Suppressor macrophage (primary cell): ENCODE measurements at regions not wholly inside any gene's neighbourhood (a gene's known extent, or its start where the extent isn't known, plus 50 kb on each side); places are given as distances from the start of the nearest gene placed in this dataset.
"Not testable (repeated sequence)": the region's sequence is repeated elsewhere in the genome, so short reads cannot be mapped to it uniquely, and the experiment has no call there.

Experiments
- DNase-seq, 4 experiments: peaks; one replicate each; pipeline ENCODE4 v3.0.0-alpha.2; 2020 to 2022

DNA sequence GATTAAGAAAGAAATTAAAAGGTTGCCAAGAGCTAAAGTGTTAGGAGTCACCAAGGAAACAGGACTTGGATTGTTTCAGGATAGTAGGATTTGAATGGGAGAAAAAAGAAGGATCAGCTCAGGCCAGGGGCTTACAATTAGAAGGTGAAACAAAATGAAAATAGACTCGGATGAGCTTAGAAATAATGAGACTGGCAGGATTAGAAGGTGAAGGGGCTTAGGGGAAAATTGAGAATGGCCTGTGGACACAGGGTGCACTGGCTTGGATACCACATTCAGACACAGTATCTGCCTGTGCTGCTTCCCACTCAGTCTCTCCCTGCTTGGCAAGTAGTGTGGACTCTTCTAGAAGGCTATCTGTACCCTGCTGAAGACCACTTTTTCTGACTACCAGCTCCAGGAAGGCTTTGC lies 206.1 kb upstream of the ATP10A start:
- no peak for DNase-seq

DNA sequence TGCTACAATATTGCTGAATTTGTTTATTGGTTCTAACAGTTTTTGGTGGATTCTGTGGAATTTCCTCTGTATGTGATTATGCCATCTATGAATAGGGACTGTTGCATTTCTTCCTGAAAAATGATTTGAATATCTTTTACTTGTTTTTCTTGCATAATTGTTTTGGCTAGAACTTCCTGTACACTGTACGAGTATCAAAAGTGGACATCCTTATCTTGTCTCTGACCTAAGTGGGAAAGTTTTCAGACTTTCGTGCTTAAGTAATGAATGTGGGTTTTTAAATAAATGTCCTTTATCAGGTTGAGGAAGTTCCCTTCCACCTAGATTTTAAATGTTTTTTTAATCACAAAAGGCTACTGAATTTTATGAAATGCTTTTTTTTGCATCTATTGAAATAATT lies 203.8 kb upstream of the ATP10A start:
- no peak for DNase-seq

DNA sequence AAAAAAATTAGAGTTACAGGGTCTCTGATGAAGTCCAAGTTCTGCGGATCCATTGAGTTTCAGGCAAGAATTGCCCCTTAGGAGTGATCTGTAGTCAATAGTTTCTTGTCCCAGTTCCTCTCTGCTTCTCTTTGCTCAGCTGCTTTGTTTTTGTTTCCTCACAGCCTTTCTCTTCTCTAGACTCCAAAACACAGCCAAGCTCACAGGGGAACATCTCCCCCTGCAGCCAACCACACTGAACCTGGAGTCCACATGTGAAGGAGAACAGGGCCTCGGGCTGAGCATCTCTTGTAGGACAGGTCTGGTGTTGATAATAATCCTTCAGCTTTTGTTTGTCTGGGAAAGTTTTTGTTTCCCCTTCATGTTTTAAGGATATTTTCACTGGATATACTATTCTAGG lies 202.6 kb upstream of the ATP10A start:
- DNase-seq, result no peak

DNA sequence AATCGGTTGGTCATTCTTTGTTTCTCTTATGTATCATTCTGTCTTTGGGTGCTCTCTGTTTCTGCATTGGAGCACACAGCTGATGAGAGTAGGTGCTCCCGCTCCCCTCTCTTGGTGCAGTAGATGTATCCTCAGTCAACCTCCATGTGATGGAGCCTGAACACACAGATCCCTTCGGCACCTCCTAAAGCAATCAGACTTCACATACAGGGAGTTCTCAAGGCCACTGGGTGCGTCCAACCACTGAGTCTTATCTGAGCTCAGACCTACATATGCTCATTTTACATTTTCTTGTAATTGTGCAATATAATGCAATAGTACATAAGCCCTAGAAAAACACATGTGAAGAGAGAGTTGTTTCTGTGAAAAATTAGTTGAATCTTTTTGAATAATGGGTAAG lies 198.1 kb upstream of the ATP10A start:
- DNase-seq, result no peak

DNA sequence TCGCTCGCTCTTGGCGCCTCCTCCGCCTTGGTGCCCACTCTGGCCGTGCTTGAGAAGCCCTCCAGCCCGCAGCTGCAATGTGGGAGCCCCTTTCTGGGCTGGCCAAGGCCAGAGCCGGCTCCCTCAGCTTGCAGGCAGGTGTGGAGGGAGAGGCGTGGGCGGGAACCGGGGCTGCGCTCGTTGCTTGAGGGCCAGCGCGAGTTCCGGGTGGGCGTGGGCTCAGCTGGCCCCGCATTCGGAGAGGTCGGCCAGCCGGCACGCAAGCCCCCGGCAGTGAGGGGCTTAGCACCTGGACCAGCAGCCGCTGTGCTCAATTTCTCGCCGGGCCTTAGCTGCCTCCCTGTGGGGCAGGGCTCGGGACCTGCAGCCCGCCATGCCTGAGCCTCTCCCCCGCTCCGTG lies 193.6 kb upstream of the ATP10A start:
- not testable (repeated sequence) for DNase-seq

DNA sequence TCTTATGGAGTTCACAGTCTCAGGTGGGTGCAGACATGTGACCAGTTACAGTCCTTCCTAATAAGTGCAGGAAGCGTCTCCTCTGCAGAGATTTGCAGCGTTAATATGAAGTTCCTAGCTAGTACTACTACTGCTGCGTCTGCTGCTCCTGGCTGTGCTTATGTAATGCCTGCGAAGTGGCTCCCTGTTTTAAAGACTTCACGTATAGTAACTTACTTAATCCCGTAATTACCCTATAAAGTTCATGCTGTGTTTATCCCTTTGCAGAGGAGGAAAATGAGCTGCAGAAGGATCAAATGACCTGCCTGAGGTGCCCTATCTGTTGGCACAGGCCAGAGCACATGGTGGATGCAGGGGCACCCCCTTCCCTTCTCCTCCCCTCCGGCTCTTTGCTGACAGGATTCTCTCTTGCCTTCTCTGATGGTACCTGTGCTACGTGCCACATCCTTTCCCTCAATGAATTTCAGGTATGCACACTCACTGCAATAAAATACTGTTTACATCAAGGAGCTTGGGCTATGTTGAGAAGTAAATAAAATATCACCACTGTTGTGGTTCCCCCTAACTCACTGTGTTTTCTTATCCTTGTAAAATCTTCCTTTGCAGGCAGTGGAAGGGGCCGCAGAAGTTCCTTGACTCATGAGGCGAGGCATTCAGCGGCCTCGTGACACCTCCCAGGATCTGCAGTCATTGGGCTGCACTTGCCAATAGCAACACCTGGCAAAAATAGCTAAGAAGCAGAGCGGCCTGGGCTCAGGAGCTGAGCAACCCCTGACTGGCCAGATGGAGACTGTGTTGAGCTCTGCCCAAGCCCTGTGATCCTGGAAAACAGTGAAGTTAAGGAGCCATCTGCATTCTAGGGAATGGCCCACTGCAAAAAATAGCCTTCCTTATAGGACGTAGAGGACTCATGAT lies 188.9 kb upstream of the ATP10A start:
- DNase-seq, result no peak

DNA sequence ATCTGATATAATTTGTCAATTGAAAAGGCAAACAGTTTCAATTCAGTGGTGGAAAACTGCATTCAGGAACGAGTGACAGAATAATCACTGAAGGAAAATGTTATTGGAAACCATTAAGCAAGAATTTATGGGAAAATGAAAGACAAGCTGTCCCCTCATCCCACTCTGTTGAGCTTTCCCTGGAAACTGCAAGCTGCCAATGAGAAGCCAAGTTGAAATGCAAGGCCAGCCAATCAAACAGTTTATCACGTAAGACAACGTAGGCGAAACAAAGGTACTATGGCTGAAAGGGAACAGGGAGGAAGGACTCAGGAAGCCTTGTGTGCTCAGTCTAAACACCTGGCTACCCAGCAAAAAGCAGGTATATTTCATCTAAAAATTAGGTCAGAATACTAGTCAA lies 187.9 kb upstream of the ATP10A start:
- DNase-seq, result no peak

DNA sequence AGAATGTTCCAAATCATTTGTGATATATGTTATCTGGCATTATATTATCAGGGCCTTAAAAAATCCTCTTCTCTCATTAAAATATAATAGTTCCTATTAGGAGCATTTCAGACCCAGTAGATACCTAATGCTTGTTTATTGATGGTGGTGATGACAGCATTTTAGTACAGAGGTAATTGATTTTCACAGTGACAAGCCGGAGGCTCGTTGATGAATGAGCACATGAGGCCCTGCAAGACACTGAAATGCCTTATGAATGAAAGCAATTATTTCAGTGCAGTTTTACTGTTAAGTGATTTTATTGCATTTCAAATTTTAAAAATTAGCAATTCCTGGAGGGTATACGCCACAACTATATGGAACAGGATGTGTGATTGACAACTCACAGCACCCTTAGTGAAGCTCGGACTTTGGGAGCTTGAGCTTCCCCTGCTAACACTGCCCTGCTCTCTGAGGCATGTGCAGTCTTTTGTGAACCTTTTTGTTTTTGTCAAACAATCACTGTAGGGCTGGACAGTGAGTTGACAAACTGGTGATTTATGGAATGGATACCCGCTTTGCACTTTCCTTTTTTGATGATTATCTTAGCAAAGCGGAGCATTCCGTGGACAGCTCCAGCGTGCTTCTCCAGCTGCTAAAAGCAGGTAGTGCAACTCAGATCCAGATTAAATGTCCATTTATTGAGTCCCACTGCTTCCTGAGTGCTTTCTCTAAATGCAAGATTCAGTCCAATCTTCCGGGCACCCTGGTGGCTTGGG lies 187.0 kb upstream of the ATP10A start:
- no peak for DNase-seq

DNA sequence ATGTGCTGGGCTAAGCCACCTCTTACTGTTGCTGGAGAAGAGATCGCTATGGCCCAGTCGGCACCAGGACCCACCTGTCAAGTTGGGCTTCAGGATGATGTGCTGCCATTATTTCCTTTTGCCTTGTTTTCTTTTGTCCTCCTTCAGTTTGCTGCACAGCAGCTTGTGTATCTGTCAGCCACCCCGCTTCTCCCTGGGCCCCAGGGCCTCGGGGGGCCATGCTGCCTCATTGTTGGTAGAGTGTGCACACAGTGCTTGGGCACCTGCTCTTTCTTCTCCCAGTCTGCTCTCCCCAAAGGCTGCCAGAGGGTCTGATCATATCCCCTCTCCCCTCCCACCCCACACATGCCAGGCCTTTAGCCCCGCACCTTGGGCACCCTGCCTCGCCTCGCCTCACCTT lies 185.5 kb upstream of the ATP10A start:
- DNase-seq, result no peak

DNA sequence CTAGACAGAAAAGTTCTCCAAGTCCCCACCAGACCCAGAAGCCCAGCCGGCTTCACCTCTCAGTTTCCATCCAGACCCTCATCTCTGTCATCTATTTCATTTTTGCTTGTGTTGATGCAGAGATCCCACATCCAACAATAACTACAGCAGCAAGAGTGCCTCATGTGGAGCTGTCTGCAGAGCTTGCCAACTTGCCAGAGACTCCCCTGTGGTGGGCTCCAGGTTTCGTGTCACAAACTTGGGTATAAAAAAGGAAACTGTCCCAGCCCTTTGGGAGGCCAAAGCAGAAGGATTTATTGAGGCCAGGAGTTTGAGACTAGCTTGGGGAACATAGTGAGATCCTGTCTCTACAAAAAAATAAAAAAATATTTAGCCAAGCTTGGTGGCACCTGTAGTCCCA lies 182.4 kb upstream of the ATP10A start:
- DNase-seq, result no peak

DNA sequence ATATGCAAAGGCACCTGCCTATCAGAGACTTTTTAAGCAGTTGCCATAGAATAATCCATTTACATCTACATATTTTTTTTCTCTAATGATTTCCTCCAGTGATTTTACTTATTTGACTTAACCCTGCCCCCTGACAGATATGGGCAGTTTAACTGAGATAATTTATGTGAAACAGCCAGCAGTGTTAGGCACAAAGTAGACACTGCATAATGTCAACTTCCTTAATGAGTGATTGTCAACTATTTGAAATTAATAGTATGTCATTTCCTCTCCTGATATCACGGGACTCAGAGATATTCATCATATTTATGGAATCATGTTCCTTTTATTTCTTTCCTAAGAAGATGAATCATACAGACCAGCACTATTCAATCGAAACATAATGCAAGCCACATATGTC lies 179.9 kb upstream of the ATP10A start:
- DNase-seq, result peak in 2 of 4 experiments; percentile 7 to 12

DNA sequence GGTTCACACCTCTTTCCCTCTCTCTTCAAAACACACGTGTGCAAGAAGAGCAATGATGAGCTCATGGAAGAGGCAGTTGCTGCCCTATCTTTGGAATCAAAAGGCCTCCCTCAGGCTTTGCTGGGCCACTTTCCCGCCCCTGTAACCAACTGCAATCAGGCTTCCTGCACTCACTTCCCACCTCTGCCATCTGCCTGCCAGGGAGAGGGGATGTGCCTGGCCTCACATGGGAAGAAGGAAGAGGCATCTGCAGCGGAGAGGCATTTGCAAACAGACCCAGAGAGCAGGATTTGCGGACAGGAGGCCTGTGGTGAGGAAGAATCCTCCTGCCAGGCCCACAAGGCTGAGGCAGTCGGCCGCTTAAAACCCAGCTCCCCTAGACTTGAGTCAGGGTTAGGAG lies 175.6 kb upstream of the ATP10A start:
- no peak for DNase-seq

DNA sequence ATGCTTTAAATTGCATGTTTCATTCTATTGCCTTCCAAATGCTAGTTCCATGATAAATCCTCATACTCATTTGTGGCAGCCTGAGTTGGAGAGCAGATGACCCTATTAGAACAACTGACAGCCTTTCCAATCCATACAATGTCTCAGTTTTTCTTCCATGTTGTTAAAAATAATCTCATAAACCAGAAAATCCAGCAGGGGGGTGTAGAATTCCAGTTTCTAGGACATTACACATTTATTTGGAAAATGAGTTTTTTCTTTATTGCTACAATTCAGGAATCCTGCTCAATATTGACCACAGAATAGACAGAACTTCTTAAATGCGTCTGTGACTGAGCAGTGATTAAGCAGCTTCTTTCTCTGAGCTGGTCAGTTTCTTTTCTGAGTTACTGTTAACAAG lies 174.2 kb upstream of the ATP10A start:
- DNase-seq, result no peak

DNA sequence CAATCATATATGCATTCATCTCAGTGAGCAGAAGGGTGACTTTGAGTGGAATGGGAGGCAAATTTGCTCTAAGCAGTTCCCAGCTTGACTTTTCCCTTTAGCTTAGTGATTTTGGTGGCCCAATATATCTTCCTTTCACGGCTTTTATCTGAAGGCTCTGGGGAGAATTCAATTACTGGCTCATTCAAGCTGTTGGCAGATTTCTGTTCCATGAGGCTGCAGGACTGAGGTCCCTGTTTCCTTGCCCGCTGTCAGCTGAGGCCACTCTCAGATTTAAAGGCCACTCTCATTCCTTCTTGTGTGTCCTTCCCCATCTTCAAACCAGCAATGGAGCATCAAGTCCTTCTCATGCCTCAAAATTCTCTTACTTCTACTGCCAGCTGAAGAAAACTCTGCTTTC lies 170.4 kb upstream of the ATP10A start:
- DNase-seq, result no peak

DNA sequence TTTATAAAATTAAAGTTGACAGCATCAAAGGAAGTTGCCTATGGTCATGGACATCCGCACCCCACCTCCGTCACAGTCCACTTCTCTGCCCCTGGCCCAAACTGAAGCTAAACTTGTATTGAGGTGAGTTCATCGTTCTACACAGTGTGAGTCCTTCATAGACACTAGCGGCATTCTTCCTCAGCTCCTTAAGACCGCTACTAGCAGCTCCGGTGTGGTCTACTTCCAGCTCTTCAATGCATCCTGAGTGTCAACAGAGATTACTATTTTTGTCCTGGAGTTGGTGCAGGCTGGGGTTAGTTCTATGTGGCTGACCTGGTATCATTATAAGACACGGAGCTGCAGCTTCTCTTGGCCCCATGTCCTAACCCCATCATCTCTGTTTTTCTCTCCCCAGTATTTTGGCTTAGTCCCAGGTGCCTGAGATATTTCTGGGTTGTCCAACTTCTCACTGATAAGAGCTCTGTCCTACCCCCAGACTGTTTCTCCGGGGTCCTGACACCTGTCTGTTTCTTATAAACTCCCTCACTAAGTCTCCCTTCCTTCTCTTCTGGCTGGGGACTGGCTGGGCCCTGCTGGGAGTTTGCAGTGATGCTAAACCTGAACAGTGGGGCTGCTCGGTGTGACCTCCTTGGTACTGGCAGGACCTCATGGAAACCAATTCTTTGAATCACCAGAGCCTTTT lies 169.2 kb upstream of the ATP10A start:
- no peak for DNase-seq

DNA sequence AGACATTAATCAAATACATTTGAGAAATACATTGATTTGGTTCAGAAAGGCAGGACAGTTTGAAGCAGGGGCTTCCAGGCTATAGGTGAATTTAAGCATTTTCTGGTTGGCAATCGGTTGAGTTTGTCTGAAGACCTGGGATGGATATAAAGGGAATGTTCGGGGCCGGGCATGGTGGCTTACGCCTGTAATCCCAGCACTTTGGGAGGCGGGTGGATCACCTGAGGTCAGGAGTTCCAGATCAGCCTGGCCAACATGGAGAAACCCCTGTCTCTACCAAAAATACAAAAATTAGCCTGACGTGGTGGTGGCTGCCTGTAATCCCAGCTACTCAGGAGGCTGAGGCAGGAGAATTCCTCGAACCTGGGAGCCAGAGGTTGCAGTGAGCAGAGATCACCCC lies 166.5 kb upstream of the ATP10A start:
- DNase-seq, result not testable (repeated sequence)

DNA sequence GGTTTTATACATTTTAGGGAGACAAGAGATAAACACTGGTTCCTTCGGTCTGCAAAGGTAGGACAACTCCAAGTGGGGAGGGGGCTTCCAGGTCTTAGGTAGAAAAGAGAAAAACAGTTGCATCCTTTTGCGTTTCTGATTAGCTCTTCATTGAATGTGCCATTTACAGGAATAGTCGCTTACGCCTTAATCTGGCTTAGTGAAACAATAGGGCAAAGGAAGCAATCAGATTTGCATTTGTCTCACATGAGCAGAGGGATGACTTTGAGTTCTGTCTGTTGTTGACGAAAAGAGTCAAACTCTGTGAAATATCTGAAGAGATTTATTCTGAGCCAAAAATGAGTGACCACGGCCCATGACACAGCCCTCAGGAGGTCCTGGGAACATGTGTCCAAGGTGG lies 166.0 kb upstream of the ATP10A start:
- no peak for DNase-seq

DNA sequence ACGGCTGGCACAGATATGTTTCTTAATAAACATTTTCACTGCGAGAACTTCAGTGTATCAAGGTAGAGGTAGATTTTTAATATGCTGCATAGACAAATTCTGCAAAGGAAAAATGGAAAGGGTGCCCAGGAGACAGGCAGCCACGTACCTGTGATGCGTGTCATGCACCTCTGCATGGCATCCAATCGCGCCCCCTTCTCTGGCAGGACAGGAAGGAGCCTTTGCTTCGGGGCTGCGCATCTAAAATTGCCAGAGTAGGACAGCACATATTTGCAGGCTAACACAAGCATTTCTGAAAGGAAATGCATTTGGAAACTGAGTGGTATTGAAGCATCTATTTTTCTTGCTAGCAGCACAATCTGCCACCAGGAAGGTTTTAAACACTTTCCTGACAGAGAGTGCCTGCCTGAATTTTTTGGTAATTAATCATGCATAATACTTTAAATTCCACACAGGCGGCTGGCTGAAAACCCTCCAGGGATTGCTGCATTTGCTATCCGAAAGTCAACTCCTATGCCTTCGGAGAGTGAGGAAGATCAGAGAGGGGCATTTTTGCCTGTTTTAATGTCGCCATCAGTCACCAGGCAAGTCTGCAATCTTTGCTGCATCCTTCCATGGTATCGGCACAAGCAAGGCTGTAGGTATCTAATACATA lies 165.1 kb upstream of the ATP10A start:
- DNase-seq, result no peak

DNA sequence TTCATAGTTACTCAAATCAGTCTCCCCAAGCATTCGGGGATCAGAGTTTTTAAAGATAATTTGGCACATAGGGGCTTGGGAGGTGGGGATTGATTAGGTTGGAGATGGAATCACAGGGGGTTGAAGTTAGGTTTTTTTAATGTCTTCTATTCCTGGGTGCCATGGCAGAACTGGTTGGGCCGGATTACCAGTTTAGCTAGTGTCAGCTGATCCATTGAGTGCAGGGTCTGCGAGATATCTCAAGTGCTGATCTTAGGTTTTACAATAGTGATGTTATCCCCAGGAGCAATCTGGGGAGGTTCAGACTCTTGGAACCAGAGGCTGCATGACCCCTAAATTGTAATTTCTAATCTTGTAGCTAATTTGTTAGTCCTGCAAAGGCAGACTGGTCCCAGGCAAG lies 163.5 kb upstream of the ATP10A start:
- DNase-seq, result not testable (repeated sequence)

DNA sequence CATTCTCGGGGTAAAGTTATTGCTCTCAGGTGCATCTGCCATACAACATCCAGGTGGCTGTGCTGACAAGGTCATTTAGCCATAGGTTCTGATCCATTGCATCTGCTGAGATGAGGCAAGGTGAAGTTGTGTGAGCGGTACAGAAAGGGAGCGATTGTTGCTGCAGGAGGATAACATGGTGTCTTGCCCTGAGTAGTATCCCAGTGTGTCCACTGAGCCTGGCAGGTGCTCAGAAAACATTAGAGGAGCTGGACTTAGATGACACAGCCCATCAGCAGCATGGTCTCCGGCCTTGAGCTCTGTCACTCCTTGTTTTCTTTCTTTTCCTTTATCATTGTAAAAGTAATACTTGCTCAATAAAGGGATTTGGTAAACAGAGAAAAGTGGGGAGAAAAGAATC lies 161.1 kb upstream of the ATP10A start:
- no peak for DNase-seq

DNA sequence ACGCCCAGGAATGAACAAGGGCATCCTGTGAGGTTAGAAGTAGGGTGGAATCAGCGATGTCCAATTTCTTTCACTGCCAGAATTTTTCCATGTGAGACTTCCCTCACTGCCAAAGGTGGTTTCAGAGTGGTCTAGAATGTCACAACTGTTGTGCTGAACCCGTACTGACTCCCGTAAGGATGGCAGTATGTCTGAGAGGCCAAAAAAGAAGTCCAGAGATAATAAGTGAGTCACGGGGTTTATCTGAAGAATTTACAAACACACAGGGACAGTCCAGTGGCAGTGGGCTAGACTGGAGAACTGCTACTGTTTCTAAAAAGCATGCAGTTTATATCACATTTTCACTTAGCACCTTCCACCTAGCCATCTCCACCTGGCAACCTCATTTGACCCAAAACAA lies 160.6 kb upstream of the ATP10A start:
- DNase-seq, result no peak

DNA sequence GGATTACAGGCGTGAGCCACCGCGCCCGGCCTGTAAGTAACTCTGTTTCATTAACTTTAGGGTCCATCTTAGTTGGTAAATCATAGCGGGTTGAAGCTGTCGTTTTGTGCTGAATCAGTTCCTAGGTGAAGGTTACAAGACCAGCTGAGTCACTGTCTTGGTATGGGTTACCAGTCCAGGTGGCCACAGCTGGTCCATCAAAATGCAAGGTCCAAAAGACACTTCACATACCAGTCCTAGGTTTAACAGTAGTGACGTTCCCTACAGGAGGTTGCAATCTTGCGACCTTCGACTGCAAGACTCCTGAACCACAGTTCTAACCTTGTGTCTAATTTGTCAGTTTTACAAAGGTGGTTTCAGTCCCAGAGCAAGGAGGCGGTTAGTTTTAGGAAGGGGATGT lies 160.1 kb upstream of the ATP10A start:
- no peak for DNase-seq

DNA sequence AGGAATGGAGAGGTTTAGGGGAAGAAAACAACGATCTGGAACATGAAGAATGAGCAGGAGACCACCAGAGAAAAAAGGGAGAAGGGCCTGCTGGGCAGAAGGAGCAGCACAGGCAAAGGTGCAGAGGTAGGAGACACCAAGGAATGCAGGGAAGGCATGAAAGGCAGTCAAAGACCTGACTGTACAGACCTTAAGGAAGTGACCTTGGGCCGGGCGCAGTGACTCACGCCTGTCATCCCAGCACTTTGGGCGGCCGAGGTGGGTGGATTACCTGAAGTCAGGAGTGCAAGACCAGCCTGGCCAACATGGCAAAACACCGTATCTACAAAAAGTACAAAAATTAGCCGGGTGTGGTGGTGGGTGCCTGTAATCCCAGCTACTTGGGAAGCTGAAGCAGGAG lies 157.7 kb upstream of the ATP10A start:
- DNase-seq, result no peak
